HG03469 (cell line): ENCODE measurements at regions not wholly inside any gene's neighbourhood (a gene's known extent, or its start where the extent isn't known, plus 50 kb on each side); places are given as distances from the start of the nearest gene placed in this dataset.
"Not testable (repeated sequence)": the region's sequence is repeated elsewhere in the genome, so short reads cannot be mapped to it uniquely, and the experiment has no call there.

Experiments used
- ATAC-seq: cut with Tn5 transposase; IDR thresholded peaks from one replicate; pipeline ENCODE4 v1.9.1; 2021; ENCODE audit warnings: mild to moderate bottlenecking, moderate library complexity, moderate number of reproducible peaks; ENCODE audit not compliant: unreplicated experiment

- no peak for ATAC-seq
Measured at GRCh38 chr20:16863303-16863702, 115.1 kb downstream of the OTOR start.

- ATAC-seq, result no peak
Measured at GRCh38 chr20:16864069-16864468, 115.9 kb downstream of the OTOR start.

- ATAC-seq, result no peak
Measured at GRCh38 chr20:16864963-16865362, 116.8 kb downstream of the OTOR start.

GRCh38 chr20:16865406-16865805, 117.2 kb downstream of the OTOR start:
- no peak for ATAC-seq

GRCh38 chr20:16873124-16873523, 125.0 kb downstream of the OTOR start:
- not testable (repeated sequence) for ATAC-seq

GRCh38 chr20:16877053-16877554, 128.9 kb downstream of the OTOR start:
- ATAC-seq, result no peak

GRCh38 chr20:16885746-16886145, 137.6 kb downstream of the OTOR start:
- ATAC-seq, result no peak

- no peak for ATAC-seq
Measured at GRCh38 chr20:16898433-16898832, 150.3 kb downstream of the OTOR start.

- ATAC-seq, result no peak
Measured at GRCh38 chr20:16902662-16903061, 154.5 kb downstream of the OTOR start.

GRCh38 chr20:16904751-16905150, 156.6 kb downstream of the OTOR start:
- no peak for ATAC-seq

GRCh38 chr20:16914277-16914676, 166.1 kb downstream of the OTOR start:
- no peak for ATAC-seq

GRCh38 chr20:16916165-16916564, 168.0 kb downstream of the OTOR start:
- no peak for ATAC-seq

- no peak for ATAC-seq
Measured at GRCh38 chr20:16917636-16918035, 169.5 kb downstream of the OTOR start.

GRCh38 chr20:16918366-16918765, 170.2 kb downstream of the OTOR start:
- ATAC-seq, result no peak

- no peak for ATAC-seq
Measured at GRCh38 chr20:16919841-16920240, 171.7 kb downstream of the OTOR start.

- ATAC-seq, result no peak
Measured at GRCh38 chr20:16922834-16923233, 174.7 kb downstream of the OTOR start.

- no peak for ATAC-seq
Measured at GRCh38 chr20:16926626-16927430, 178.7 kb downstream of the OTOR start.

- no peak for ATAC-seq
Measured at GRCh38 chr20:16929756-16930155, 181.6 kb downstream of the OTOR start.

GRCh38 chr20:16930656-16931055, 182.5 kb downstream of the OTOR start:
- ATAC-seq, result no peak

GRCh38 chr20:16939051-16939450, 190.9 kb downstream of the OTOR start:
- no peak for ATAC-seq

- ATAC-seq, result no peak
Measured at GRCh38 chr20:16940701-16941100, 192.5 kb downstream of the OTOR start.

- no peak for ATAC-seq
Measured at GRCh38 chr20:16942051-16942450, 193.9 kb downstream of the OTOR start.

- ATAC-seq, result no peak
Measured at GRCh38 chr20:16942756-16943155, 194.6 kb downstream of the OTOR start.
